DMS153 treated with DMSO at 0.1 percent for 48 hours (cell line): ENCODE measurements at regions not wholly inside any gene's neighbourhood (a gene's known extent, or its start where the extent isn't known, plus 50 kb on each side); places are given as distances from the start of the nearest gene placed in this dataset.

Experiments used
- DNase-seq: peaks from one replicate; lab custom pipeline; 2025; ENCODE audit not compliant: unreplicated experiment; lab: John Stamatoyannopoulos, UW

DNA sequence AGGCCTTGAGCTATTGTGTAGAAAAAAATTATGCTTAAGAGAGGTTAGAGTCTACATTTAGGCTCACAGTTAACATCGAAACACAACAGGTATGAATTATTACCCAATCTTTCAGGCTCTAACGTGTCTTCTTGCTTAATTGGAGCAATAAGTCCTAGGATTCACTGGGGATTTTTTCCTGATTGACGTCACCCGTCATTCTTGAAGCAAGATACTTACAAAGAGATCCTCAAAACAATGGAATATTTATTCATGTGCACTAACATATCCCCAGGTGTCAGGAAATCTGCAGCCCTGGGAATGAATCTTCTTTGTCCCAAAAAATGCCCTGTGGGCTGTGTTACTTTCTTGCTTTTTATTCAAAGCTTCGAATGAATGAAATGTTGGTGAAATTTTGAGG lies 413.5 kb downstream of the NFIB start:
- no peak for DNase-seq

DNA sequence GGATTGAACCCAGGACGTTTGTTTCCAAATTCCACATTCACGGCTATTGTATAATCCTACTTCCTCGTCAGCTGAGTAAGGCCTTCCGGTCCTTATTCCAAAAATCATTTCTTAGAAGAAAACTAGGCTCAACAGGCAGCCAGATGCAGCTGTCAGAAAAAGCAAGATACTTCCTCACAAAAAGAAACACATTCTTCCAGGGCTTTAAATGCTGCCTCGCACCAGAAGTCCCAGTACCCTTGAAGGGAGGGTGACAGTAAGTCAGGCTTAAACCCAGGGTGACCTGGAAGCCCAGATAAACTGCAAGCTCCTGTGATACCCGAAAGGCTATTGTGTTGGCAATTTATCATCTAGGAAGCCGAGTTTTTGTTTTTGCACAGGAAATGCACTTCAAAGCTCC lies 414.0 kb downstream of the NFIB start:
- no peak for DNase-seq

DNA sequence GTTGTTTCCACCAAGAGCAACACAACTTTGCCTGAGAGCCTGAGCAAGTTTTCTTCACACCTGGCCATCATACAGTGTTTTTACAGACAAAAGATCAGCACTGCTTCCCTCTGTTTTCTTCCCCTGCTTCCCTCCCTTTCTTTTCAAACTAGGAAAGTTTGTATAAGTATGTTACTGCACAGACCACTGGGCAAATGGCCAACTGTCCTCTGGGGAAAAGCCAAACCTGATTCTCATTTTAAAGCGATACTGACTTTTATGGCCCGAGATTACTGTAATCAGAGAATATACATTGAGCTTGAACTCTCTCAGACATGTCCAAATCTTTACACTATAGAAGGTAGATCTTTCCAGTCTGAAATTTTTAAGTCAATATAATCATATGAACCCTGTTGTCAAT lies 415.0 kb downstream of the NFIB start:
- no peak for DNase-seq

DNA sequence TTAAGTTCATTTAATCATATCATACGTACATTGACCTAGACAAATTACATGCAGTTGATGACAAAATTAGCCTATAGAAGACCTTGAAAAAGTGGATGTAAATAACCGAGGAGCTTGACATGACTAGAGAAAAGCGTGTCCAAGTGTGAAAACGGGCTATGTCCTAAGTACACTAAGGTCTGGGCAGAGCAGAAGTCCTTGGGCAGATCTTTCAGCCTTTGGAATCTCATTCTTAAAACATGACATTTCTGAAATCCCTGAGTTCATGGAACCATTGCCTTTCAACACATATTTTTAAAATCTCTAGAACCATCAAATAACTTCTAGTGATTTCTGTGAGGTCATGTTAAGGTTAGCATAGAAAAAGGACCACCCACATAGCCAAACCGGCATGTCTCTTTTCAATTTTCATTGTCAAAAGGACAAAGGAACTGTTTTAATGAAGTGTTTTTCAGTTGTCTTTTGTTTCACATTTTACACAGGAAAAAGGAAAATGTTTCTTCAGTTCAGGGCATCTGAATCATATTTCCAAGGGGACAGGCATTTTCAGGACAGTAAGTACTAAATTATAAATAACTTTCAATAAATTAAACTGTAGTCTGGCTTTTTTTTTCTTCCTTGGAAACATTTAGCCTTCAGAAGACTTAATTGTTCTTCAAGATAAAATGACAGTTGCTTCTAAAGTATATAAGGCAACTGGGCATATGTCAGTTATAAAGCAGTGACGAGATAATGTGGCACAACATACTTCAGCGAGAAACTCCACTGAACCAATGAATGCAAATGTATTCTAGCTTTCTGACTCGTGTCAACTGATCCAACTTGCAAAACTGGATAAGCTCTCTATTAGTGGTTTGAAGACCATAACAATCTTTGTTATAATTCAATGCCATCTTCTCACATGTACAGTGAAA lies 416.8 kb downstream of the NFIB start:
- DNase-seq, result no peak

DNA sequence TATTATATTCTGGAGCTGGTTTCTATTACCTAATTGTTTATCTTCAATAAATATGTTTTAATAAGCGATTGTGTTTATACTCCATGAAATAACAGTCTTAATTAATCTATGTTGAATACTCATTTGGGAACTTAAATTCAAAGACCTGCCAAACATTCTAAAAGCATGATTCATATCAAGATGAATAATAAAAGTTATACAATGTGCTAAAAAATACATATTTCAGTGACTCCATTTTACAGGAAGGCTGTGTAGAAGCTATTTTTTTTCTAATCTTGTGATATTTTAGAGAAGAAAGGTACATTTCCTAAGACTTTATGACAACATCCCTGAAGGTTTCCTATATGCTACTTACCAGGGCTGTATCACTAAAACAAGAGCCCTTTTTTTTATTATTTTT lies 417.9 kb downstream of the NFIB start:
- DNase-seq, result no peak

DNA sequence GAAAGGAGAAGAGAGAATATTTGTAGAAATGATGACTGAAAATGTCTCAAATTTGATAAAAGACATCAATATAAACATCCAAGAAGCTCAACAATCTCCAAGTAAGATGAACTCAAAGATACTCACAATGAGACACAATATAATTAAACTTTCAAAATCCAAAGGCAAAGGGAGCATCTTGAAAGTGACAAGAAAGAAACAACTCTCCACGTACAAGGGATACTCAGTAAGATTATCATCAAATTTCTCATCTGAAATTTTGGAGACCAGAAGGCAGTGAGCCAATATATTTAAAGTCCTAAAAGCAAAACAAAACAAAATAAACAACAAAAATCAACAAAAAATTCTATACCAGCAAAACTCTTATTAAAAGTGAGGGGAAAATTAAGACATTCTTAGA lies 428.7 kb downstream of the NFIB start:
- no peak for DNase-seq

DNA sequence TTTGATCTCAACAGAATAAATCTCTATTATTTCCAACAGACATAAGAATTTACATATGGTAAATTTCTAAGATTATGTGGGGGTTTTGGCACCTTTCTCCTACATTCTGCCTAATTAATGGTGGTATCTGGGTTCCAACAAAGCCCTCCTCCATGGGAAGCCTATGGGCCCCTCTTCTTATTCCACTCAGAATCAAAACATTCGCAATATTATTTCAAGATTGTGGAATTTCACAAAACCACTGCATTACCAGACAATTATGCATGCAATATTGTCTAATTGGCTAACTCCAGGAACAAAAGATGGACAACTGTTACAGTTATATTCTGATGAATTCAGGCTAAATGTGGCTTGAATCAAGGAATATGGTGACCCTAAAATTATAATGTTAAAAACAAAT lies 434.0 kb downstream of the NFIB start:
- DNase-seq, result no peak

DNA sequence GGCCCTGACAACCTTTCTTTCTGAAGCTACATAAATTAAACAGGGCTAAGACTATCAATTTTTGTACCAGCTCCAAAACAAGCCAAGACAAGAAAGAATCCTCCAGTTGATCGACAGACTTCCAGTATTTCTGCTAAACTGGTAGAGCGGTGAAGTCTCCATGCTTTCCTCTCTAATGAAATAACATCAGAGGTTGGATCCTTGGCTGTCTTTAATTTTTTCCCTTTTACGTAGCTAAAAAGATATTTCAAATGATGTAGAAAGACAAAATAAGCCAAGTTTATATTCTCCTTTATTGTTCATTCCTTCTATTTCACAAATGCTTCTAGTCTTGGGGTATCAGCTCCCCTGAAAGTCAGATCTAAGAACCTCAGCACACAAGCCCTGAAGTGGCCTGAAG lies 434.9 kb downstream of the NFIB start:
- DNase-seq, result no peak

DNA sequence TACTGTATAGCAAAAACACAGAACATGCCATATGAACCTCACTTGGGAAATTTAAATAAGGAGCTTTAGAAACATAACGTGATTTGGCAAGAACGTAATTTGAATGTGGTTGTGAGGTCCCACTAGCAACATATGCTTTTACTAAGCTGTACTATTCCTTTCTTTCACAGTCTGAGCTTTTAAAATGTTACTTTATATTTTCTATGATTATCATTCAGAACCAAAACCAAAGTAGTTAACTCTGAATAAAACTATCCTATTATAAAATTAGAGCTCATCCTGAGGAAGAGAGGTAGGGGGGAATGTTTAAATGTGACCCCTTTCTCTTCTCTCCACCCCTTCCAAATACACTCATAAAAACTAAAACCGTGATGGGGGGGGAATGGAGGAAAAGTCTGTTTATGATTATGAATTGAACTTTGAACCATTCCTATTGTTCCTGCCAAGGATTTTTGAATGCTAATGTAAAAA lies 435.7 kb downstream of the NFIB start:
- DNase-seq, result no peak

DNA sequence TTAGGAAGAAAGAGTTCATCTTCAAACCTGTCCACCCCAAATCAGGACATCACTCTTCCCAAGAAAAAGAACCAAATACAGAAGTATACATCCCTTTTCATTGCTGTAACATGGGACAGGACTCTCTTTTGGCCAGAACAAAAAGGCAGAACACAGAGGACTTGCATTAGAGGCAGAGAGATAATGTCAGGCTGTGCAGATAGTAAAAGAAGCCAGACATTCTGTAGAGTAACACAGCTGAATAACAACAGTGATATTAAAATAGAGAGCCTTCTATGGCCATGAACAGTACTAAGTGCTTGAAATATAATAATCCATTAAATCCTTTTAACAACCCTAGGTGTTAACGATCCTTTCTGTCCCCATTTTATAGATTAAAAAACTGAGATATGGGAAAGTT lies 437.2 kb downstream of the NFIB start:
- no peak for DNase-seq

DNA sequence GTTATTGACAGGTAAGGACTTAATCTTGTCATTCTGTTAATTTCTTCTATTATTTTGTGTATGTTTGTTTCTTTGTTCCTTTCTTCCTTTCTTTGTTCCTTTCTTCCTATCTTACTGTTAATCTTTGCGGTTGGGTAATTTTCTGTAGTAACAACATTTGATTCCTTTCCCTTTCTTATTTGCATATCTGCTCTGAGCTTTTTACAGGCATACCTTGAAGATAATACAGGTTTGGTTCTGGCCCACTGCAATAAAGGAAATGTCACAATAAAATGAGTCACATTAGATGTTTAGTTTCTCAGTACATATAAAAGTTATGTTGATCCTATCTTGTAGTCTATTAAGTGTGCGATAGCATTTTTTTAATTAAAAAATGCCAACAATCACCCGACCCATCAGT lies 440.7 kb downstream of the NFIB start:
- DNase-seq, result no peak

DNA sequence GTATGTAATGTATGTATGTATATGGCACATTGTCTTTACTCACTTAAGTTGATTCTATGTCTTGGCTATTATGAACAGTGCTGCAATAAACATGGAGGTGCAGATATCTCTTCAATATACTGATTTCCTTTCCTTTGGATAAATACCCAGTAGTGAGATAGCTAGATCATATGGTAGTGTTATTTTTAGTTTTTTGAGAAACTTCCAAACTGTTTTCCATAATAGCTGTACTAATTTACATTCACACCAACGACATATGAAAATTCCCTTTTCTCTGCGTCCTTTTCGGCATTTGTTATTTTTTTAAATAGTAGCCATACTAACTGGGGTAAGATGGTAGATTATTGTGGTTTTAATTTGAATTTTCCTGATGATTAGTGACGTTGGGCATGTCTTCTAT lies 445.6 kb downstream of the NFIB start:
- no peak for DNase-seq

DNA sequence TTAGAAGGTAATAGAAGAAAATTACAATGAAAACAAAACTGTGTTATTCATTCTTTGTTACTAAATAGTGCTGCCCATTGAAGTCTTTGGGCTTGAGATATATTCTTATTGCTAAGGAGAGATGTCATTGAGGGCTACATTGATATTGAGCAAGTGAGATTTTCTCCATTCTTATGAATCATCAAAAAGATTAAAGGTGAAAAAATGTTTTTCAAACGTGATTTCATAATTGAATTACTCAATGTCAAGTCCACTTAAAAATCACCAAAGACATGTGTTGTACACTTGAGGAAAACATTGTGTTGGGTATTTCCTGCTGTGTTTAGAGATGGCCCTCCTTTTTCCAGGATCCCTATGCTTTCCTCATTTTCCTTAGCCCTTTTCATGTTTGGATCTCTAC lies 448.1 kb downstream of the NFIB start:
- DNase-seq, result no peak

DNA sequence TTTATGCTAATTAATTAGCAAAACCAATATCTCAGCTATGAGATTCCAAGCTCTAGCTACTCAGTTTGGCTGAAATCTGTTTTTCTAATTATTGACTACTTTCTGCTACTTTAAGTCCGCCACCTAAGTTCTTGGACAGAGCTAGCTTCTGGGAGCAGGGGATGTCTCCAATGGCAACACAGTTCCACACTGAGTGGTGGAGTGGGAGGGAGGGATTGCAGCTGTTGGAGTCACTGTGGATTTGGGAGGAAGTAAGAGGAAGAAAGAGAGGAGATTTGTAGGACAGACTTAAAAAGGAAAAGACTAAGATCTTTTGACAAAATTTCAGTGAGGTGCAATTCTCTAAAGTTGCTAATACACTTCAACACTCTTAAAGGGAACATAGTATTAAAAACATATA lies 450.8 kb downstream of the NFIB start:
- no peak for DNase-seq

DNA sequence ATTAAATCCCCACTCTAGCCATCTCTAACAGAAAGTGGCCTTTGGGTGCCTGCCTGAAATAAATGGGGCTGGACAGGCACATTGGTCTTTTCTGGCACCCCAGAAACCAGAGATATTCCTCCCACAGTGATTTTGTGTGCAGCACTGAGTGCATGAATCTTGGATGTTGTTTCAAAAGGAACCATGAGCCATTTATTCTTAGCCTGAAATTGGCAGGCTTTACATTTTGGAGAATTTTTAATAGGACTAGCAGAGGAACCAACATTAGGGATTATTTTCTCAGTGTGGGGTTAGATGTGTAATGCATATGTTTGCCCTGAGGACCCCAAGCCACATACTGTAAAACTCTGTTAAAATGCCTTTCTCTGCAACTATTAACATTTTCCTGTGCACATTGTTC lies 451.3 kb downstream of the NFIB start:
- no peak for DNase-seq

DNA sequence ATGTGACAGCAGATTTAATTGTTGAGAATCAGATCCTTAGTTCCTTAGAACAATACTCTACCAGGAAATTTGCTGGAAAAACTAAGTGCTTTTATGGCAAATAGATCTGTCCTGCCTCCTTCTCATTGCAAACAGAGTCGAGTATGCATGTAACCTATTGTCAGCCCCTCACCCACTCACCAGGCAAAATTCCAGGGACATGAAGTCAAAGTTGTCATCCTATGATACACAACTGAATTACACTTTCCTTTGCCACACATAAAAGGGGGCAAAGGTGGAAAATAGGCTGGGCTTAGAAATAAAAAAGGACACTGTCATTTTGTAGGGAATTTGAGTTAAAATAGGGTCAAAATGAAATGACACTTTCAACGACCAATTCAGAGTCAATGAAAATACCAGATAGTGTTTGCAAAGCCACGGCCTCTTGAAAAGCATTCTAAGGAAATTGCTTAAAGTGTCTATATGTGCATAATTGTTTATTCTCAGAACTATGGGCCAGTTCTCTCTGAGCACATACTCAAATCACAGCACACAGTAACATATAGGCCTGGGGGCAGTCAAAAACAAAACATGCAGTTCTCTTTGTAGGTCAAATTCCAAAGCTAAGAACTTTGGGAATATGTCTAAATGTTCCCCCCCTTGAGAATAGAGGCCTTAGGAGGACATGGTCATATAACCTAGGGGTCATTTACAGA lies 452.8 kb downstream of the NFIB start:
- no peak for DNase-seq

DNA sequence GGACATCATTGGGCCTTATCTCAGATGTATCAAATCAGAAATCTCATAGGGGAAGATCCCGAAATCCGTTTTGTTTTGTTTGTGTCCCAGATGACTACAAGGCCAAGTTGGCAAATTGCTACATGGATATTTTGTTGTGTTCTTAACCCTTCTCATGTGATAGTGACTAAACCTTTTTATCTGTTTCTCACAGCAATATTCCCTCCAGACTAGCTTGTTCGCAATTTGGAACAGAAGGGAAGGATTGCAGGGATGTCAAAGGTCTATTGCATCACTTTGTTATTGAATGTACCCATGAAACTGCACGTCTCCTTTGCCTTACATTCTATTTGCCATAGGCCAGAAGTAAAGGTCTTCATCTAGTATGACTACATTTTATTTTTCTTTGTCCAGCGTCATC lies 453.9 kb downstream of the NFIB start:
- no peak for DNase-seq

DNA sequence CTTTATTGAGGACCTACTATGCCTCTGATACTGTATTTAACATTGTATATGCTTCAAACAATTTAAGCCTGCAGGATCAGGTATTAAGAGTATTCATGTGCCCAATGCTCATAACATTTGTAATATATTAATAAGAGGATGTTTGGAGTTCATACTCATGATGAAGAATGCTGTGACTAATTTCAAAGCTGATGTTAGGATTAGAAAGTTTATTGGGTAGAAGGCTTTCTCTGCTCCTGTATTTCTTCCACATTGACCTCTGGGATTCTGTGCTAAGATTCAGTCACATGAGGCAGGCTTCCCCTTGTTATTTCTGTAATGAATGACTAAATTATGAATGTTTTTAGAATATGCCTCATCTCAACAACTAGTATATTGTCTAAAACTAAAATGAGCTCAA lies 456.4 kb downstream of the NFIB start:
- DNase-seq, result no peak

DNA sequence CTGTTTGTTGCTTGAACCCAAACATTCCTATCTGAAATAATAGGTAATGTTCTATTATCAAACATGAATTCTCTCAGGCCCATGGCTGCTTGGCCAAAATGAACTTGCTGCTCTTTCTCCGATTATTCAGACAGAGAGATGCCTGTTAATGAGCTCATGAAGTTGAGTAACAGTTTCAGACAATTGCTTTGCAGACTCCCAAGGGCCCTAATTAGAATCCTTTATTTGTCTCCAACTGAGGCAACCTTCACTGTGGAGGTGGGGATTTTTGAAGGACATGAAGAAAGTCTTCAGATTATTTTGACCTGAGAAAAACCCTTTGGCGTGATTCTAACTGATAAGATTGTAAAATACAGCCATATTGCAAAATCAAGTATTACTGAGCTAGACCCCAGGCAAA lies 466.7 kb downstream of the NFIB start:
- DNase-seq, result no peak

DNA sequence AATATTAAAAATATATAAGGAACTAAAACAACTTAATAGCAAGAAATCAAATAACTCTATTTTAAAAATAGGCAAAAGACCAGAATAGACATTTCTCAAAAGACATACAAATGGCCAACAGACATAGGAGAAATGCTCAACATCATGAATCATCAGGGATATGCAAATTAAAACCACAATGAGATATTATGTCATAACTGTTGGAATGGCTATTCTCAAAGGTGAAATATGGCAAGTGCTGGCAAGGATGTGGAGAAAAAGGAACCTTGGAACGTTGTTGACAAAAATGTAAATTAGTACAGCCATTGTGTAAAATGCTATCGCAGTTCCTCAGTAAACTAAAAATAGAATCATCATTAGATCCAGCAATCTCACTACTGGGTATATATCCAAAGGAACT lies 468.5 kb downstream of the NFIB start:
- no peak for DNase-seq

DNA sequence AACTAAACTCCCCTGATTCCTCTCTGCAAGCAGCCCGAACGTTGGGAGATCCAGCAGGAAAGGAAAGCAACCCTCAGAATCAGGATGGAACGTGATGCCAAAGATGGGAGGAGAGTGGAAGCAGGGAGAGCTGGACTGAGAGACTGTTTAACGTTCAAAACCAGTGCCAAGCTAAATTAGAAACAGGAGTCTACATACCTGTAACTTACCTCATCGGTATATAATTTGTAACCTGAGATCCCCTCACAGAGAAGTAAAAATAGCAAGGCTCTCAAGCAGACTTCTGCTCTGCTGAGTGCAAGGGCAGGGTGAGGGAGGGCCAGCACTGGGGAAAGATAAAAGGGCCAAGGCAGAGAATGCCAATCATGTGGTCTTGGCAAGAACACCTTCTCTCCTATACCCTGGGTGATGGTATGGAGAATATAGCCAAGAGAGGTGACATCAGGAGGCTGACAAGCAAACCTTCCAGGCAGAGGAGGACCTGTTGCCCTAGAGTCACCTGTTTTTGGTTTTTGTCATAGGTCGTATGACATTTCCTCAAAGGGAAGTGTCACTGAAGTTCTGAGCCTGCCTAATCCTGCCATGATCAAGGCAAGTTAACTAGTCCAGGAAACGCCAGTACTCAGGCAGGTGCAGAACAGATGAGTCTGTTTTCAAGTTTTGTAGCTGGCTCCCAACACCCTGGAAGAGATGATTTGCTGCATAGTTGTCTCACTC lies 472.0 kb downstream of the NFIB start:
- peak; percentile 62 for DNase-seq

DNA sequence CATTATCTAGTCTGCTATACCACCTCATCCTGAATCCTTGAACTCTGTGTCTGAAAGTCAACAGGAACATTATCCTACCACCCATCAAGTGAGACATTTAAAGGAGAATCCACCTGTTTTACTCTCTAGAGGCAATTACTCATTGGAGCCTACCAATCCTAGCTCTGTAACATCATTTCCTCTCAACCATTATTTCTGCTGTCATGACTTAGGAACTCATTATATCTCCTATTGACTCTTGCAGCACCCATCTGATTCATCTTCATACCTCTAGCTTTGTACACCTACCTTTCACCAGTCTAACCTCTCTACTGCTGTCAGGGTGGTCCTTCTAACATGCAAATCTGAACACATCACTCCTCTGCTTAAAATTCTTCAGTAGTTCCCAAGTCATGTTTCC lies 481.5 kb downstream of the NFIB start:
- no peak for DNase-seq
